ENCODE measurements at regions not wholly inside any gene's neighbourhood (a gene's known extent, or its start where the extent isn't known, plus 50 kb on each side); places are given as distances from the start of the nearest gene placed in this dataset.

DNA sequence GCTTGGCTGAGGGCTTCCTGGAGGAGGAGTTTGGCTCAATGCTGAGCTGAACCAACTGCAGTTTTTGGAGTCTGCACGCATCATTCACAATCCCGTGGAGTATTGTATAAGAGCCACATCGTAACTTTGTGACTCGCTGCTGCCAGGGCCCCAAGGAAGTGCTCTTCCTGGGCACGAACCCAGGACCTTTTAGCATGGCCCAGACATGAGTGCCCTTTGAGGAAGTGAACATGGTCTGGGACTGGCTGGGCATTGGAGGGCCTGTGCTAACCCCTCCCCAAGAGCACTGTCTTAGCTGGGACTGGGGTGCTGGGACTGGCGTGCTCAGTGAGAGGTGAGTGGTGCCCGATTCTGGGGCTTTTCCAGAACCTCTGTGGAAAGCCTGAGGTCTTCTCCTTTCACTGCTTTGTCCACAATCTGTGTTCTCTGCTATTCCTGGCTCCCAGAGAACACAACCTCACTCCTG, 88.6 kb downstream of the LIPG start:
- no peak for DNase-seq
- H3K27ac Mint-ChIP-seq, result no peak overlapping the region; a peak in 1 of 7 replicates
- Histone ChIP-seq H3K23ac (ENCODE audit: insufficient read length, low read depth, low read length) (no peak overlapping the region), H3K27me3 (ENCODE audit: insufficient read depth, low read length) (no peaks in the 10 kb centered on the region), H2BK20ac (ENCODE audit: low read depth, low read length, poor library complexity, severe bottlenecking) (no peak overlapping the region), H3K79me2 (ENCODE audit: insufficient read depth, low read length) (no peaks in the 10 kb centered on the region), H2BK12ac (ENCODE audit: insufficient read length, low read depth, low read length) (no peak overlapping the region), H3K79me1 (ENCODE audit: insufficient read depth, low read depth, low read length, poor library complexity, severe bottlenecking) (no peaks in the 10 kb centered on the region), H3K18ac (ENCODE audit: insufficient read length, low read depth, low read length) (no peak overlapping the region), H3K27ac (ENCODE audit: insufficient read length, low read depth, low read length) (no peak overlapping the region), H3T11ph (ENCODE audit: low read length) (no peak overlapping the region), H4K20me1 (ENCODE audit: control insufficient read depth, insufficient read depth, insufficient read length) (no peaks in the 10 kb centered on the region), H2BK120ac (ENCODE audit: low read depth, low read length, poor library complexity, severe bottlenecking) (no peak overlapping the region), H4K8ac (replicated peaks; ENCODE audit: insufficient read length, low read depth, low read length) (no peak overlapping the region), H3K14ac (ENCODE audit: insufficient read depth, low read length) (no peak overlapping the region), H3K4me2 (ENCODE audit: insufficient read depth, insufficient read length, low read length) (no peak overlapping the region), H3K4me1 (ENCODE audit: insufficient read depth, low read length) (peaks cover 4% of the 10 kb centered on the region), H3K23me2 (ENCODE audit: insufficient read length, low read depth, low read length, poor library complexity, severe bottlenecking) (no peaks in the 10 kb centered on the region), H3K9ac (ENCODE audit: extremely low read depth, insufficient read length, low read length) (no peak overlapping the region), H3K4ac (ENCODE audit: low read depth, low read length) (no peak overlapping the region), H3K9me3 (ENCODE audit: control insufficient read depth, low read depth, low read length) (no peaks in the 10 kb centered on the region), H4K91ac (ENCODE audit: insufficient read length, low read depth, low read length) (no peak overlapping the region), H2BK15ac (ENCODE audit: low read depth, low read length) (no peak overlapping the region), H2AK5ac (ENCODE audit: insufficient read length, low read length) (no peak overlapping the region), H2BK5ac (ENCODE audit: insufficient read length, low read length) (no peak overlapping the region), H2AFZ (ENCODE audit: low read length) (no peak overlapping the region), H4K5ac (ENCODE audit: insufficient read length, low read depth, low read length) (no peak overlapping the region), H3K56ac (ENCODE audit: insufficient read length, low read depth, low read length) (no peak overlapping the region)
- H3K4me3 Mint-ChIP-seq, result no peak overlapping the region
- H3K9me3 Mint-ChIP-seq, result no peaks in the 10 kb centered on the region
- no peaks in the 10 kb centered on the region; the same call in 1 of the 2 replicates for H3K27me3 Mint-ChIP-seq (ENCODE audit: low read depth)
- H3K36me3 Mint-ChIP-seq (ENCODE audit: insufficient read depth in 1 of 3, low read depth in 3 of 3), result no peaks in the 10 kb centered on the region
- no CpG with 5 or more reads among the region's 7 CpGs for WGBS (ENCODE audit: extremely low coverage, insufficient read length, low lambda C conversion rate)
- peaks cover 15 to 27% of the 10 kb centered on the region in 2 experiments for H3K4me1 Mint-ChIP-seq
- no peak for TF ChIP-seq CTCF (conservative IDR thresholded peaks at IDR 0.05)
